ENCODE measurements at regions not wholly inside any gene's neighbourhood (a gene's known extent, or its start where the extent isn't known, plus 50 kb on each side); places are given as distances from the start of the nearest gene placed in this dataset.

DNA sequence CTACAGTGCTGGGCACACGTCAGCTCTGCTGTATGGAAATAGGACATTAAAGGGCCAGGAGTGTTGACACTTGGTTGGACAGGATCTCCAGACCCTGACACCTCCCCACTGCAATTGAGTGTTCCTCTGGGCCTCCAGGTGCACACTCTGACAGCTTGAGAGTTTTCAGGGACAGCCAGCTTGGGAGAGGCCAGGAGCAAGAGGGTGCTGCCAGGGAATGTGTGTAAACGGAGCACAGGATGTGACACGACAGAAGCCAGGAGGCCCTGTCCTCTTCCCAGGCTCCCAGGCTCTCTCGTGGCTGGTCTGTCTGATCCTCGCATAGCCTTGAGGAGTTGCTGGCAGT, 318.1 kb upstream of the HS6ST1 start:
- no peak for DNase-seq (ENCODE audit: low spot score)

GRCh38 chr2:128637481-128638155, 318.9 kb upstream of the HS6ST1 start:
- H3K27ac Mint-ChIP-seq = peak overlapping the region; percentile 99
- ChIA-PET CTCF (interaction anchor here (1.4 to 2.5 kb wide), 3 partner anchors 9 to 151 kb away, joined by 4 to 11 read pairs (median 4); no protein-coding TSS in a partner anchor), POLR2A (no interaction called here)
- peaks cover 75% of the 10 kb centered on the region for H3K4me1 Mint-ChIP-seq
- no peak overlapping the region for H3K4me3 Mint-ChIP-seq
- TF ChIP-seq ZNF219 (CRISPR knock-in tag; IDR thresholded peaks at IDR 0.05; ENCODE audit: borderline replicate concordance) (no peak), ZNF281 (CRISPR knock-in tag; IDR thresholded peaks at IDR 0.05) (no peak), NFYB (CRISPR knock-in tag; conservative IDR thresholded peaks at IDR 0.05; ENCODE audit: low read depth) (no peak), GRHL2 (CRISPR knock-in tag; IDR thresholded peaks at IDR 0.05; ENCODE audit: insufficient replicate concordance, severe bottlenecking) (no peak), CREM (CRISPR knock-in tag; IDR thresholded peaks at IDR 0.05) (no peak), NFATC4 (CRISPR knock-in tag; IDR thresholded peaks at IDR 0.05) (no peak), ATF2 (CRISPR knock-in tag; IDR thresholded peaks at IDR 0.05; ENCODE audit: borderline replicate concordance, low read depth) (no peak), NR1H2 (CRISPR knock-in tag; IDR thresholded peaks at IDR 0.05) (no peak), ESRRA (CRISPR knock-in tag; IDR thresholded peaks at IDR 0.05; ENCODE audit: borderline replicate concordance) (no peak), ZNF423 (CRISPR knock-in tag; IDR thresholded peaks at IDR 0.05) (no peak), ZNF232 (CRISPR knock-in tag; IDR thresholded peaks at IDR 0.05) (no peak)
- TF ChIP-seq, protein P1, sequence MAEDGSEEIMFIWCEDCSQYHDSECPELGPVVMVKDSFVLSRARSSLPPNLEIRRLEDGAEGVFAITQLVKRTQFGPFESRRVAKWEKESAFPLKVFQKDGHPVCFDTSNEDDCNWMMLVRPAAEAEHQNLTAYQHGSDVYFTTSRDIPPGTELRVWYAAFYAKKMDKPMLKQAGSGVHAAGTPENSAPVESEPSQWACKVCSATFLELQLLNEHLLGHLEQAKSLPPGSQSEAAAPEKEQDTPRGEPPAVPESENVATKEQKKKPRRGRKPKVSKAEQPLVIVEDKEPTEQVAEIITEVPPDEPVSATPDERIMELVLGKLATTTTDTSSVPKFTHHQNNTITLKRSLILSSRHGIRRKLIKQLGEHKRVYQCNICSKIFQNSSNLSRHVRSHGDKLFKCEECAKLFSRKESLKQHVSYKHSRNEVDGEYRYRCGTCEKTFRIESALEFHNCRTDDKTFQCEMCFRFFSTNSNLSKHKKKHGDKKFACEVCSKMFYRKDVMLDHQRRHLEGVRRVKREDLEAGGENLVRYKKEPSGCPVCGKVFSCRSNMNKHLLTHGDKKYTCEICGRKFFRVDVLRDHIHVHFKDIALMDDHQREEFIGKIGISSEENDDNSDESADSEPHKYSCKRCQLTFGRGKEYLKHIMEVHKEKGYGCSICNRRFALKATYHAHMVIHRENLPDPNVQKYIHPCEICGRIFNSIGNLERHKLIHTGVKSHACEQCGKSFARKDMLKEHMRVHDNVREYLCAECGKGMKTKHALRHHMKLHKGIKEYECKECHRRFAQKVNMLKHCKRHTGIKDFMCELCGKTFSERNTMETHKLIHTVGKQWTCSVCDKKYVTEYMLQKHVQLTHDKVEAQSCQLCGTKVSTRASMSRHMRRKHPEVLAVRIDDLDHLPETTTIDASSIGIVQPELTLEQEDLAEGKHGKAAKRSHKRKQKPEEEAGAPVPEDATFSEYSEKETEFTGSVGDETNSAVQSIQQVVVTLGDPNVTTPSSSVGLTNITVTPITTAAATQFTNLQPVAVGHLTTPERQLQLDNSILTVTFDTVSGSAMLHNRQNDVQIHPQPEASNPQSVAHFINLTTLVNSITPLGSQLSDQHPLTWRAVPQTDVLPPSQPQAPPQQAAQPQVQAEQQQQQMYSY (CRISPR knock-in tag; IDR thresholded peaks at IDR 0.05) = no peak
- TF ChIP-seq, protein P2, sequence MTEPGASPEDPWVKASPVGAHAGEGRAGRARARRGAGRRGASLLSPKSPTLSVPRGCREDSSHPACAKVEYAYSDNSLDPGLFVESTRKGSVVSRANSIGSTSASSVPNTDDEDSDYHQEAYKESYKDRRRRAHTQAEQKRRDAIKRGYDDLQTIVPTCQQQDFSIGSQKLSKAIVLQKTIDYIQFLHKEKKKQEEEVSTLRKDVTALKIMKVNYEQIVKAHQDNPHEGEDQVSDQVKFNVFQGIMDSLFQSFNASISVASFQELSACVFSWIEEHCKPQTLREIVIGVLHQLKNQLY (CRISPR knock-in tag; IDR thresholded peaks at IDR 0.05) = no peak
- TF ChIP-seq, protein P3, sequence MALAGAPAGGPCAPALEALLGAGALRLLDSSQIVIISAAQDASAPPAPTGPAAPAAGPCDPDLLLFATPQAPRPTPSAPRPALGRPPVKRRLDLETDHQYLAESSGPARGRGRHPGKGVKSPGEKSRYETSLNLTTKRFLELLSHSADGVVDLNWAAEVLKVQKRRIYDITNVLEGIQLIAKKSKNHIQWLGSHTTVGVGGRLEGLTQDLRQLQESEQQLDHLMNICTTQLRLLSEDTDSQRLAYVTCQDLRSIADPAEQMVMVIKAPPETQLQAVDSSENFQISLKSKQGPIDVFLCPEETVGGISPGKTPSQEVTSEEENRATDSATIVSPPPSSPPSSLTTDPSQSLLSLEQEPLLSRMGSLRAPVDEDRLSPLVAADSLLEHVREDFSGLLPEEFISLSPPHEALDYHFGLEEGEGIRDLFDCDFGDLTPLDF (CRISPR knock-in tag; IDR thresholded peaks at IDR 0.05) = no peak
- no peaks in the 10 kb centered on the region for H3K9me3 Mint-ChIP-seq
- ATAC-seq (no peak), DNase-seq (ENCODE audit: low spot score) (no peak)
- no peaks in the 10 kb centered on the region for H3K36me3 Mint-ChIP-seq
- peaks cover 22% of the 10 kb centered on the region for H3K27me3 Mint-ChIP-seq (ENCODE audit: low read depth)

More for the DNA sequence above, 318.1 kb upstream of the HS6ST1 start:
- no peak overlapping the region for H3K27ac Mint-ChIP-seq
- H3K36me3 Mint-ChIP-seq = no peaks in the 10 kb centered on the region
- no peak overlapping the region for H3K4me3 Mint-ChIP-seq
- no peaks in the 10 kb centered on the region for H3K9me3 Mint-ChIP-seq
- CTCF ChIA-PET = interaction anchor here (1.3 kb wide), 1 partner anchor 8 kb away, joined by 7 read pairs; no protein-coding TSS in a partner anchor
- POLR2A ChIA-PET = no interaction called here
- H3K27me3 Mint-ChIP-seq (ENCODE audit: low read depth) = peaks cover 15% of the 10 kb centered on the region
- H3K4me1 Mint-ChIP-seq = peaks cover 75% of the 10 kb centered on the region
- ATAC-seq = no peak
- TF ChIP-seq, protein P4, sequence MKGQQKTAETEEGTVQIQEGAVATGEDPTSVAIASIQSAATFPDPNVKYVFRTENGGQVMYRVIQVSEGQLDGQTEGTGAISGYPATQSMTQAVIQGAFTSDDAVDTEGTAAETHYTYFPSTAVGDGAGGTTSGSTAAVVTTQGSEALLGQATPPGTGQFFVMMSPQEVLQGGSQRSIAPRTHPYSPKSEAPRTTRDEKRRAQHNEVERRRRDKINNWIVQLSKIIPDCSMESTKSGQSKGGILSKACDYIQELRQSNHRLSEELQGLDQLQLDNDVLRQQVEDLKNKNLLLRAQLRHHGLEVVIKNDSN (CRISPR knock-in tag; IDR thresholded peaks at IDR 0.05) = no peak
- TF ChIP-seq TCF7 (CRISPR knock-in tag; IDR thresholded peaks at IDR 0.05; ENCODE audit: low read depth) (no peak), ZNF232 (CRISPR knock-in tag; IDR thresholded peaks at IDR 0.05) (no peak)
- TF ChIP-seq, protein P5, sequence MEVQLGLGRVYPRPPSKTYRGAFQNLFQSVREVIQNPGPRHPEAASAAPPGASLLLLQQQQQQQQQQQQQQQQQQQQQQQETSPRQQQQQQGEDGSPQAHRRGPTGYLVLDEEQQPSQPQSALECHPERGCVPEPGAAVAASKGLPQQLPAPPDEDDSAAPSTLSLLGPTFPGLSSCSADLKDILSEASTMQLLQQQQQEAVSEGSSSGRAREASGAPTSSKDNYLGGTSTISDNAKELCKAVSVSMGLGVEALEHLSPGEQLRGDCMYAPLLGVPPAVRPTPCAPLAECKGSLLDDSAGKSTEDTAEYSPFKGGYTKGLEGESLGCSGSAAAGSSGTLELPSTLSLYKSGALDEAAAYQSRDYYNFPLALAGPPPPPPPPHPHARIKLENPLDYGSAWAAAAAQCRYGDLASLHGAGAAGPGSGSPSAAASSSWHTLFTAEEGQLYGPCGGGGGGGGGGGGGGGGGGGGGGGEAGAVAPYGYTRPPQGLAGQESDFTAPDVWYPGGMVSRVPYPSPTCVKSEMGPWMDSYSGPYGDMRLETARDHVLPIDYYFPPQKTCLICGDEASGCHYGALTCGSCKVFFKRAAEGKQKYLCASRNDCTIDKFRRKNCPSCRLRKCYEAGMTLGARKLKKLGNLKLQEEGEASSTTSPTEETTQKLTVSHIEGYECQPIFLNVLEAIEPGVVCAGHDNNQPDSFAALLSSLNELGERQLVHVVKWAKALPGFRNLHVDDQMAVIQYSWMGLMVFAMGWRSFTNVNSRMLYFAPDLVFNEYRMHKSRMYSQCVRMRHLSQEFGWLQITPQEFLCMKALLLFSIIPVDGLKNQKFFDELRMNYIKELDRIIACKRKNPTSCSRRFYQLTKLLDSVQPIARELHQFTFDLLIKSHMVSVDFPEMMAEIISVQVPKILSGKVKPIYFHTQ (CRISPR knock-in tag; IDR thresholded peaks at IDR 0.05) = no peak
